ENCODE measurements at regions not wholly inside any gene's neighbourhood (a gene's known extent, or its start where the extent isn't known, plus 50 kb on each side); places are given as distances from the start of the nearest gene placed in this dataset.

DNA sequence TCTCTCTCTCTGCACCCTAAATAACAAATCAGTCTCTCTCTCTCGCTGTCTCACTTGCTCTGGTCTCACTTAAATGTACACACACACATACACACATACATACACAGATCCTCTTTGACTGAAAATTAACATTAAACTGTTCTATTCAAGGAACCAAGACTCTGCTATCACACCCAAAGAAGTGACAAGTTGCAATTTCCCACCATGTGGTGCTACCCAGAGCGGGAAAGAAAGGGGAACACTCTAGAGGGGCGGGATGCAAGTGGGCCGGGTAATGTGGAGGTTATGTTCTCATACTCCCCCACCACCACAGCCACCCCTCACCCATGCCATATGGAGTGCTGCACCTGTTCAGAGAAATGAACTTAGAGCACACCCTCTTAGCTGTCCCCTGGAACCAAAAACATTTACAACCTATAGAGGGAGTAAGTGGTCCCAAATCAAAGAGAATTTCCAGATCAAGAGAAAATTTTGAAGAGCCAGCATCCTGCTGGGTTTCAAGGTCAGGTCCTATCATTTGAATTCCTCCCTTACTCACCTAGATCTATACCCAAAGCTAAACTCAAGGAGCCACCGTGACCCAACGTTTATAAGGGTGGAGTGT lies 319.4 kb downstream of the BRINP2 start:
- TF ChIP-seq, protein P1, sequence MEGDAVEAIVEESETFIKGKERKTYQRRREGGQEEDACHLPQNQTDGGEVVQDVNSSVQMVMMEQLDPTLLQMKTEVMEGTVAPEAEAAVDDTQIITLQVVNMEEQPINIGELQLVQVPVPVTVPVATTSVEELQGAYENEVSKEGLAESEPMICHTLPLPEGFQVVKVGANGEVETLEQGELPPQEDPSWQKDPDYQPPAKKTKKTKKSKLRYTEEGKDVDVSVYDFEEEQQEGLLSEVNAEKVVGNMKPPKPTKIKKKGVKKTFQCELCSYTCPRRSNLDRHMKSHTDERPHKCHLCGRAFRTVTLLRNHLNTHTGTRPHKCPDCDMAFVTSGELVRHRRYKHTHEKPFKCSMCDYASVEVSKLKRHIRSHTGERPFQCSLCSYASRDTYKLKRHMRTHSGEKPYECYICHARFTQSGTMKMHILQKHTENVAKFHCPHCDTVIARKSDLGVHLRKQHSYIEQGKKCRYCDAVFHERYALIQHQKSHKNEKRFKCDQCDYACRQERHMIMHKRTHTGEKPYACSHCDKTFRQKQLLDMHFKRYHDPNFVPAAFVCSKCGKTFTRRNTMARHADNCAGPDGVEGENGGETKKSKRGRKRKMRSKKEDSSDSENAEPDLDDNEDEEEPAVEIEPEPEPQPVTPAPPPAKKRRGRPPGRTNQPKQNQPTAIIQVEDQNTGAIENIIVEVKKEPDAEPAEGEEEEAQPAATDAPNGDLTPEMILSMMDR (IDR thresholded peaks at IDR 0.05; ENCODE audit: low read depth, low read length): no peak
- TF ChIP-seq POLR2A (IDR thresholded peaks at IDR 0.05; ENCODE audit: extremely low read depth, insufficient read length) (no peak), MYC (IDR thresholded peaks at IDR 0.05; ENCODE audit: low read depth, low read length) (no peak)
- TF ChIP-seq, protein P2, sequence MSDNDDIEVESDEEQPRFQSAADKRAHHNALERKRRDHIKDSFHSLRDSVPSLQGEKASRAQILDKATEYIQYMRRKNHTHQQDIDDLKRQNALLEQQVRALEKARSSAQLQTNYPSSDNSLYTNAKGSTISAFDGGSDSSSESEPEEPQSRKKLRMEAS (IDR thresholded peaks at IDR 0.05; ENCODE audit: low read depth, low read length): no peak
